MG63 (cell line): ENCODE measurements at regions not wholly inside any gene's neighbourhood (a gene's known extent, or its start where the extent isn't known, plus 50 kb on each side); places are given as distances from the start of the nearest gene placed in this dataset.
A peak's percentile ranks its signal among the peaks of the same experiment; 100 is the strongest.

ENCODE experiments used
- DNase-seq: peaks from one replicate; pipeline ENCODE4 v3.0.0-alpha.2; 2020
- H3K27me3 ChIP-seq: fragments of 250-450 bp; sonication (Bioruptor Pico); 2 replicates; pipeline ENCODE4 v1.5.1; 2020; ENCODE audit warnings: mild to moderate bottlenecking, moderate library complexity
- H3K36me3 ChIP-seq: fragments of 250-450 bp; sonication (Bioruptor Pico); 2 replicates; pipeline ENCODE4 v1.5.1; 2020; ENCODE audit warnings: mild to moderate bottlenecking, moderate library complexity
- H3K4me3 ChIP-seq: fragments of 250-450 bp; sonication (Bioruptor Pico); 2 replicates; pipeline ENCODE4 v1.5.1; 2020; ENCODE audit warnings: mild to moderate bottlenecking, moderate library complexity
- H3K9me3 ChIP-seq: fragments of 250-450 bp; sonication (Bioruptor Pico); 2 replicates; pipeline ENCODE4 v1.5.1; 2020; ENCODE audit warnings: mild to moderate bottlenecking, moderate library complexity

DNA sequence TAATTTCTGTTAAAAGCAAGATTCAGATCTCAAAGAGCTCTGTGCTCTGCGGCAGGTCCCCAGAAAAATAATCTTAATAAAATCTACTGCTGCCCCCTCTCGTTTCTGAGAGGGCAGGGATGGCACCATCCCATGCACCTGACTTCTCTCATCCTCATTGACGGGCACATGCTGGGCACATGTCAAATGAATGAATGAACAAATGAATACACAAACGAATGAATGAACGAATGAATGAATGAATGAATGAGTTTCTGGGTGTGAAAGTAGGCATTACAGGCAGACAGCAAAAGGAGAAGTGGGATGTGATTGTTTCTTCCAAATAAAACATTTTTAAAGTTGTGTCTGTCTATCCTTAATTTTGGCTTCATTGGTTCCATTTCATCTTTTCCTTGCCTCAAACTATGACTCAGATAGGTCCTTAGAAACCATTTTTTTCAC lies 398.1 kb upstream of the PRKCQ start:
- no peaks in the 10 kb centered on the region for H3K36me3 ChIP-seq
- H3K4me3 ChIP-seq = no peak overlapping the region
- no peaks in the 10 kb centered on the region; the same call in 1 of the 2 replicates for H3K27me3 ChIP-seq
- H3K9me3 ChIP-seq = no peaks in the 10 kb centered on the region
- no peak for DNase-seq

DNA sequence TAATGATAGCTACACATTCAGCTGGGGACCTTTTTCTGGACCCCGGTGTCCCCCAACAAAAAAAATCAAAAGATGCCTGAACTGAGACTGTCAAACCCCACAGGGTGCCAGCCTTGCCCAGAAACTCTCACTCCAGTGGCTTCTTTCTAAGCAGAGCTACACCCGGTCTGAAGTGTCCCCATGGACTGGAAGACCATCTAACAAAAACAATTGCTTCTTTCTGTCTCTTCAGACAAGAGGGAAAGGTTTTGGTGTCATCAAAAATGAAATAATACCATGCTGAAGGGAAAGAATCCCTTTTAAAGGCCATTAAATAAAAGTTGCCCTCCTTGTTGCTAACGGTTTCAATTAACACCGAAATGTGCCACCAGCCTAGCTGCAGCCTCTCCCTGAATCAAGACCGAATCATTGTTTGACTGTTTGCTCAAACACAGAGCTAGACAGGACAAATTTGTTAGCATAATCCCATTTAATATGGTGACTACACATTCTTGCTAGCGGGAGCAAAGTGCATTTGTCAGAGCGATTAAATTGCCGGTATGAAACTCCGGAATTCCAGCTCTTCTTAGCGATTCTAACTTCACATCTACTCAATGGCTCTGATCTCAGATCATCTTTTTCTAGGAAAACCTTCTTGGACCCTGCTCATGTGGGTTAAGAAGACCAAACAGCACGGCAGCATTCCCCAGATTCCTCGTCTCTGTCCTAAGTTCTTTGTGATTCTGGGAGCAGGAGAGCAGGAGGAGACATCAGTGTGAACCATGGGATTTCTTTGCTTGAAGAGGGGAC lies 397.5 kb upstream of the PRKCQ start:
- H3K4me3 ChIP-seq = no peak overlapping the region
- DNase-seq = no peak
- no peaks in the 10 kb centered on the region for H3K9me3 ChIP-seq
- no peaks in the 10 kb centered on the region; the same call in 1 of the 2 replicates for H3K27me3 ChIP-seq
- no peaks in the 10 kb centered on the region for H3K36me3 ChIP-seq

DNA sequence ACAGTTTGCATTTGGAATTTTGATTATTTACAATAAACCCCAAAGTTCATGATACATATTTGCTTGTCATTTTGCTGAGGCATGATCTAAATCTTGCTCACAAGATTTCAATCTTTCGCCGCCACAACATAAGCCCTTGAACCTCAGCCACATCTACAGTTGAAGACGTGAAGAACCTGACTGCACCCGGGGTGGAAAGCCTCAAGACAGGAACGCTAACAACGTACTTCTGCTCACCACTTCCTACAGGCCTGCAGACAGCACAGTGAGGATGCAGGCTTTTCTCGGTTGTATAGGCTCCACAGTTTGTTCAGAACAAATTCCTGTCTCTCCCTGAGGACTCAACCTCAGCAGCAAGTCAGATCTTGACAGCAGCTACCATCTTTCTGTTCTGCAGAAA lies 393.8 kb upstream of the PRKCQ start:
- Histone ChIP-seq H3K36me3 (no peaks in the 10 kb centered on the region), H3K27me3 (no peaks in the 10 kb centered on the region; the same call in 1 of the 2 replicates), H3K4me3 (no peak overlapping the region), H3K9me3 (no peaks in the 10 kb centered on the region)
- DNase-seq = no peak

DNA sequence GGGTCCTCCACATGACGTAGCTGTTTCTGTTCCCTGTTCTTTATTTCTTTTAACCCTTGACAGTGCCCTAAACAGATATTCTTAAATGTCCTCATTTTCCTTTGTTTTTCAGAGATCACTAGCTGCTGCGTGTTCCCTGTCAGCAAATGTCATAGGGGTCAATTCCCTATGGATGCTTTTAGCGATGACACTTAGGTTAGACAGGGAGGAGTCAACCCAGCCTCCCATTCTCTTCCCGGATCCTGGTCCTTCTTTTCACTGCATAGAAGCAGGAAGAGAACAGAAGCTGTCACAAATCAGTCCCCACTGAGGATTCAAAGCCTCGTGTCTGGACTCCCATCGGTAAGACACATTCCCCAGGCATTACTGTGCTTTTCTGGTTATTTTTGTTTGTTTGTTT lies 392.1 kb upstream of the PRKCQ start:
- H3K9me3 ChIP-seq = no peaks in the 10 kb centered on the region
- DNase-seq = no peak
- H3K27me3 ChIP-seq = no peaks in the 10 kb centered on the region; the same call in 1 of the 2 replicates
- H3K36me3 ChIP-seq = no peaks in the 10 kb centered on the region
- H3K4me3 ChIP-seq = no peak overlapping the region

DNA sequence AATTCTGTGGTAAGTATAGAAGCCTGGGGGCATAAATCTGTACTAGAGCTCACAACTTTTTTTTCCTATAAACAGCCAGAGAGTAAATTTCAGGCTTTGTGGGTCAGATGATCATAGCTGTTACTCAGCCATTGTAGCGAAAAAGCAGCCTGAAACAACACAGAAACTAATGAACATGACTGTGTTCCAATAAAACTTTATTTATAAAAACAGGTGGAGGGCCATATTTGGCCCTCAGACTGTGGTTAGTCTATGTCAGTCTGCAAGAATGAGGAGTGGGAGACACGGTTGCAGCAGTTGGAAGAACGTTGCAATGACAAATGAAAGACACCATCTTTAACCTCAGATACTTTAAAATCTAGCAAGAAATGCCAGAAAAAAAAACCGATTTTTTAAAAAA lies 389.6 kb upstream of the PRKCQ start:
- no peak for DNase-seq
- Histone ChIP-seq H3K9me3 (no peaks in the 10 kb centered on the region), H3K36me3 (no peaks in the 10 kb centered on the region), H3K27me3 (peaks cover 6% of the 10 kb centered on the region; the same call in 1 of the 2 replicates), H3K4me3 (no peak overlapping the region)

DNA sequence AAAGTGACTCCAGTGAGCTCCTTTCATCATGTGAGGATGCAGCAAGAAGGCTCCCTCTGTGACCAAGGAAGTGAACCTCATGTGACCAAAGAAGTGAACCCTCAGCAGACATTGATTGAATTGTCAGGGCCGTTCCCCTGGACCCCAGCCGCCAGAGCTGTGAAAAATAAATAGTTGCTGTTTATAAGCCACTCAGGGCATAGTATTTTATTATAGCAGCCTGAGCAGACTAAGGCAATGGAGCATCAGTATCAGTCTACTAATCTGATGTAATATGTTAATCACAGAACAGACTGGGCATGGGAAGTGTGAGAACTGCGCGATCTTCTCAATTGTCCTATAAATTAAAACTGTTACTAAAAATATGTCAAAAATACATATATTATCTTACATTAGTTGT lies 384.5 kb upstream of the PRKCQ start:
- H3K4me3 ChIP-seq = no peak overlapping the region
- H3K27me3 ChIP-seq = peaks cover 6% of the 10 kb centered on the region; the same call in 1 of the 2 replicates
- H3K36me3 ChIP-seq = no peaks in the 10 kb centered on the region
- DNase-seq = no peak
- H3K9me3 ChIP-seq = no peaks in the 10 kb centered on the region

DNA sequence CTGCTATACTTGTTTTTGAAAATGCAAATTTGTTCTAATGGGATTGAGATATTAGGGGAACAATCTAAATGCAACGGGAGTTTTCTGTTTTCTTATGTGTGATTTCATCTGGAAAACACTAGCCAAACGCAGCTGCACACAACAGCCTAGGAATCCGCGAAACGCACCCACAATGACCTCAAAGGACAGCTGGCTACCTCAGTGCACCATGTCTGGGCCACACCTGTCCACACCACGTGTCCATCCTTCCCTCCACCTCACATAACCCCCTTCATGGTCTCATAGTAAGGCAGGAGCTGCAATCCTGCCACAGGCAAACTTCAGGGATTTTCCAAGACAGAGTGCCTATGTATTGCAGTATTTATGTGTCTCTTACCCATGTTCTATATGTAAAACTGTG lies 382.5 kb upstream of the PRKCQ start:
- DNase-seq = no peak
- Histone ChIP-seq H3K4me3 (no peak overlapping the region), H3K9me3 (no peaks in the 10 kb centered on the region), H3K27me3 (peaks cover 6% of the 10 kb centered on the region; the same call in 1 of the 2 replicates), H3K36me3 (no peaks in the 10 kb centered on the region)

DNA sequence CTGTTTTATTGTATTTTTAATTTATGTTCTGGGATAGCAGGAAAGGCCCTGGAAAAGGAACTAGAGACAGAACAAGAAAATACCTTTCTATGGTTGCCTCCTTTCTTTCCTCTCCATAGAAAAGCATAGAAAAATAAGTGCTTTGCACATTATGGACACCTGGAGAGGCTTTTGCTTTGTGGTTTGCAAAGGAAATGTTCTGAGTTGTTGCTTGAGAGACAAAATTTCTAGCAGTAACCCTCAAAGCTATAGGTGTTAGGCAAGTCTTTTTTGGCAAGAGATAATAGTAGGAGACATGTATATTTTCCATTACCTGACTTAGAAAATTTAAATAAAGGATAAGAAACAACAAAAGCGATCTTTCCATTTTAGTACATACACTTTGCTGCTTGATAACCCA lies 378.6 kb upstream of the PRKCQ start:
- DNase-seq = no peak
- Histone ChIP-seq H3K27me3 (no peaks in the 10 kb centered on the region), H3K4me3 (no peak overlapping the region), H3K9me3 (no peaks in the 10 kb centered on the region), H3K36me3 (no peaks in the 10 kb centered on the region)

DNA sequence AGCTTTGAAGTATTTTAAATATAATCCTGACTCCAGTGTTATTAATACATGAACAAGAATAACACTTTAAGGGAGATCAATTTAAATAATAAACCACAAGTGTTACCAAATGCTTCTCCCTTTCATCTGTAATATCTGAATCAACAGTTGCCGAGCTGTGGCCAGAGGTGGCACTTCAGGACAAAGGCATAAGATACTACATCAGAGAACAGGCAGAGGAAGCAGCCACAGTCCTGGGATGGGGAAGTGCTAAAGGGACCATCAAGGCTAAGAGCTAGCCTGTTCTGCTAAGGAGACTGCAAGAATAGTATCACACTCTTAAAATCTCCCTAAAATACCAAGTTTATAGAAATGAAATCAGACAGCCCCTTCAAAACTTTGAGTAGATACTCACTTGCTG lies 378.2 kb upstream of the PRKCQ start:
- no peak for DNase-seq
- H3K4me3 ChIP-seq = no peak overlapping the region
- no peaks in the 10 kb centered on the region for H3K36me3 ChIP-seq
- no peaks in the 10 kb centered on the region for H3K9me3 ChIP-seq
- H3K27me3 ChIP-seq = no peaks in the 10 kb centered on the region

DNA sequence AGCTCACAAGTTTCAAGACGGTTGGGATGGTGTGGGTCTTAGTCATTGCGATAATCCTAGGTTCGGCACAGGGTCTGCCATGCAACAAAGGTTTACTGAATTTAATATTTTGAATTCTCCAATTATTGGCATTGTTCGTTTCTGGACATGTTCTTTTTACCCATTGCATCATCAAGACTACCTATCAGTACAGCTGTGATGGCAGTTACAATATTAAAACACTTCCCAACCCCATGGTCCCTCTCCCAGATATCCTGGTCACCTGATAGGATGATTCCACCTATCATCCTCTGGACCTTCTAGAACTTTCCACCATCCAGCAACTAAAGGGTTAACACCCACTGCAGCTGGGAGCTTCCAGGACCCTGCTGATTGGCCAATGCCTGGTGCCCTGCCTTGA lies 377.8 kb upstream of the PRKCQ start:
- Histone ChIP-seq H3K27me3 (no peaks in the 10 kb centered on the region), H3K9me3 (no peaks in the 10 kb centered on the region), H3K4me3 (no peak overlapping the region), H3K36me3 (no peaks in the 10 kb centered on the region)
- no peak for DNase-seq

DNA sequence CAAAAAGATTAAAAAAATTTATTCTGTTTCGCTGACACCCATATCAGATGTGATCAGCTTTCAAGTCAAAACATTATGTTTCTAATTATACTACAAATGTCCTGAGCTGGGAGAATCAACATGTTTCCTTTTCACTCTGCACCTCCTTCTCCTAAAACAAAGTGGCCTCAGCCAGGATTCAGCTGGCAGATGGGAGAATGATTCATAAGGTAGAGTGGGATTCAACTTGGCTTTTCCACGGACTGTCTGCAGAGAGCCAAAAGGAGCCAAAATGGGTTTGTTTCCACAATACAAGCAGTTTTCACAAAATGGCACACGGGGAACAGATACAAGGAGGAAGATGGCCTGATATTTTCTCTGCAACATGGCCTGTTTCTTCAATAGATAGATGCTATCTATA lies 376.5 kb upstream of the PRKCQ start:
- Histone ChIP-seq H3K36me3 (no peaks in the 10 kb centered on the region), H3K9me3 (no peaks in the 10 kb centered on the region), H3K27me3 (no peaks in the 10 kb centered on the region), H3K4me3 (no peak overlapping the region)
- DNase-seq = no peak

DNA sequence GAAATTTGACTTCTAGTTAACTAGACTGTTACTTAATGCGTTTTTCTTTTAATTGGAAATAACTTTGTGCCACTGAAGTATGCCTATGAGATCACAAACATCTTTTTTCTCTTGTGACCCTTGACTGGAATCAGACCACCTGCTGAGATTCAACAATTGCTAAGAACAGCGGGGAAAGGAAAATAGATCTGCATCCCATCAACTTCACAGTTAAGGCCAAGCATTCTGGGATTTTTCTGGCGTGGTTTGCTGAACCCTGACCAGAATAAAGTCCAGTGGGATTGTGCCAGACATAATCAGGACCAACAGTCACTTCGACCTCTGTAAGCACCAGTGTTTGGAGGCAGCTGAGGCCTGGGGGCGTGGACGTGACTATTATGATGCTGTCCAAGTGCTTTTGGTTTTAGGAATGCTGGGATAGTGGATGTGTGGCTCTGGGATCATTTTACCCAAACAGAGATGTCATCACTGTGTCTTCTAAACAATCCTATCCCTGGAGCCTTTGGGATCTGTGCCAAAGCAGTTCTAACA lies 373.3 kb upstream of the PRKCQ start:
- Histone ChIP-seq H3K36me3 (no peaks in the 10 kb centered on the region), H3K4me3 (no peak overlapping the region), H3K9me3 (no peaks in the 10 kb centered on the region), H3K27me3 (no peaks in the 10 kb centered on the region)
- peak; percentile 35 for DNase-seq

DNA sequence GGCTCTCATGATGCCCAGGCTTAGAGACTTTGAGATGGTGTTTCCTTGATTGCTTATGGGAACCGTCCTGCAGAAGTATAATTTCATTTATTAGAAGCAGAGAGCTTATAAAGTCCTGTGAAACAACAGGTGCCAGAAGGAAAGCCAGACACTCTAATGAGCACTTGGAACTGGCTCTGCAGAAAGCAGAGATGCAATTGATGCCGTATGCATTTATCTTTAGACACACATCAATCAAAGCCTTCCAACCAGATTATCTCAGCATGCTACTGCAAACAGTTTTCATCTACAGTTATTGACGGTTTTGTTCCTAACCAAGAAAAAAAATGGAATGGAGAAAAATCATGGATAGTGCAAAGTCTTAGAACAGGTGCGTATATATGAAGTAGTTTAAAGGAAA lies 371.7 kb upstream of the PRKCQ start:
- no peak for DNase-seq
- H3K4me3 ChIP-seq = no peak overlapping the region

DNA sequence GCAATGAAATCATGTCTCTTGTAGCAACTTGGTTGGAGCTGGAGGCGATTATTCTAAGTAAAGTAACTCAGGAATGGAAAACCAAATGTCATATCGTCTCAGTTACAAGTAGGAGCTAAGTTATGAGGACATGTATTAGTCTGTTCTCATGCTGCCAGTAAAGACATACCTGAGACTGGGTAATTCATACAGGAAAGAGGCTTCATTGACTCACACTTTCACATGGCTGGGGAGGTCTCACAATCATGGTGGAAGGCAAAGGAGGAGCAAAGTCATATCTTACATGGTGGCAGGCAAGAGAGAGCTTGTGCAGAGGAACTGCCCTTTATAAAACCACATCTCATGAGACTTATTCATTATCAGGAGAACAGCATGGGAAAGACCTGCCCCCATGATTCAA lies 370.1 kb upstream of the PRKCQ start:
- Histone ChIP-seq H3K9me3 (no peaks in the 10 kb centered on the region), H3K36me3 (no peaks in the 10 kb centered on the region), H3K27me3 (0 out of 2 replicates have a peak, but pooled peaks cover 2% of the 10 kb centered on the region), H3K4me3 (no peak overlapping the region)
- DNase-seq = no peak

More for the DNA sequence above, 371.7 kb upstream of the PRKCQ start:
- Histone ChIP-seq H3K36me3 (no peaks in the 10 kb centered on the region), H3K9me3 (no peaks in the 10 kb centered on the region), H3K27me3 (no peaks in the 10 kb centered on the region)

DNA sequence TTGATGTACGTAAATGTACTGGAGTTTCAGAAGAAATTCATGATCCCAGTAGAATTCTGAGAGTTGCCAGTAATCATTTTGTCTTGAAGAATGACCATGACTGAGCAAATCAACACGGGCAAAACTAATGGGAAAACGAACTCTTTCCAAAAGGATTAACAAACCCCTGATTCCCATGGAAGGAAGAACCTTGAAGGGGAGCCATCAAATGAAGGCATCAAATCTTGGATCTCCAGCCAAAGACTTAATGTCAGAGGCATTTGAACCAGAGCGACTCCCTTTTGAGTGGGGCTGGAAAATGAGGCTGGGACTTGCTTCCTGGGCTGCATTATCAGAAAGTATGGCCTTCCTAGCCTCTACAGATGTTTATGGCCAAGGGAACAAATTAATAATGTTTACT lies 364.4 kb upstream of the PRKCQ start:
- H3K27me3 ChIP-seq = peaks cover 6% of the 10 kb centered on the region; the same call in 1 of the 2 replicates
- no peaks in the 10 kb centered on the region for H3K9me3 ChIP-seq
- H3K4me3 ChIP-seq = no peak overlapping the region
- H3K36me3 ChIP-seq = no peaks in the 10 kb centered on the region
- no peak for DNase-seq

DNA sequence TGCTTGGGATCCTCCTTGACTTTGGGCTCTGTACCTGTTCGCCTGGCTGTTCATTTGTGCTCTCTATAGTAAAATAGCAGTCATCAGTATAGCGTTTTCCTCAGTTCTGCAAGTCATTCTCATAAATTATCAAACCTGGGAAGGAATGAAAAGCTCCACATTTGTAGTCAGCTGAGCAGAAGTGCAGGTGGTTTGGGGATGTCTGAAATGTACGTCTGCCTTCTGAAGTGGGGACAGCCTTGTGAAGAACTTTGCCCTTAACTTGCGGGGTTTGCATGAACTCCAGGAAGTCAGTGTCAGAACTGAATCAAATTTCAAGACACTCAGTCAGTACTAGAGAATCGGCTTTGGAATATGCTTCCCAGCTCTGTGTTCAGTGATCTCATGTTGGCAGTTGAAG lies 358.3 kb upstream of the PRKCQ start:
- Histone ChIP-seq H3K4me3 (no peak overlapping the region), H3K36me3 (no peaks in the 10 kb centered on the region), H3K27me3 (peaks cover 4% of the 10 kb centered on the region; the same call in 1 of the 2 replicates), H3K9me3 (no peaks in the 10 kb centered on the region)
- DNase-seq = no peak

DNA sequence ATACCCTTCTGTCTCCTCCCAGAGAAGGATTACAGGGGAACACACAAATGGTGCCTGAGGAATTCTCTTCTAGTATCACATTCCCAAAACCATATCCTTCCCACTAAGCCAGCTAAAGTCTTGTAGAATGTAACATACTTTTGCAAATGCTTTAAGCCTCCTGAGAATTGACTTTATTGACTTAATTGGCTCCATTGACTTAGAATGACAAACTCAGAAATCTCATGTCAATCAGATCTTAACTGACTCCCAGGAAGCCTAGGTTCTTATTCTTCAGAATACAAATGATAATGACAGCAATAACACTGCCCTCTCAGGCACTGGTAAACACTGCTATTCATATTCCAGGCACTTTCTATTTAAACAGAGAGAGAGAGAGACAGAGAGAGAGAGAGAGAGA lies 356.9 kb upstream of the PRKCQ start:
- no peak for DNase-seq
- no peak overlapping the region for H3K4me3 ChIP-seq

More for the DNA sequence above, 356.9 kb upstream of the PRKCQ start:
- no peaks in the 10 kb centered on the region; the same call in 1 of the 2 replicates for H3K27me3 ChIP-seq
- H3K36me3 ChIP-seq = no peaks in the 10 kb centered on the region
- H3K9me3 ChIP-seq = no peaks in the 10 kb centered on the region
